WTC11 (cell line): ENCODE measurements at regions not wholly inside any gene's neighbourhood (a gene's known extent, or its start where the extent isn't known, plus 50 kb on each side); places are given as distances from the start of the nearest gene placed in this dataset.

Experiments
- AR ChIP-seq: fragments of 250-450 bp; sonication (Bioruptor Pico); IDR thresholded peaks from 2 replicates; pipeline ENCODE4 v1.9.0; 2021; ENCODE audit warnings: mild to moderate bottlenecking
- ATF6 ChIP-seq: sonication (generic); formaldehyde crosslinking; IDR thresholded peaks from 2 replicates; pipeline ENCODE4 v1.8.1; 2023; ENCODE audit warnings: mild to moderate bottlenecking, missing genetic modification reagents
- CREB1 ChIP-seq: sonication (generic); formaldehyde crosslinking; IDR thresholded peaks from 2 replicates; pipeline ENCODE4 v1.8.0; 2023; ENCODE audit warnings: mild to moderate bottlenecking, missing genetic modification reagents
- CREM ChIP-seq: sonication (generic); formaldehyde crosslinking; IDR thresholded peaks from 2 replicates; pipeline ENCODE4 v1.8.1; 2022; ENCODE audit warnings: mild to moderate bottlenecking, missing genetic modification reagents, moderate library complexity
- ETV6 ChIP-seq: sonication (generic); formaldehyde crosslinking; IDR thresholded peaks from 2 replicates; pipeline ENCODE4 v1.8.1; 2022; ENCODE audit warnings: mild to moderate bottlenecking, missing genetic modification reagents
- IRF1 ChIP-seq: sonication (generic); formaldehyde crosslinking; IDR thresholded peaks from 2 replicates; pipeline ENCODE4 v1.8.0; 2023; ENCODE audit warnings: missing genetic modification reagents
- MAX ChIP-seq: sonication (generic); formaldehyde crosslinking; IDR thresholded peaks from 2 replicates; pipeline ENCODE4 v1.8.0; 2022; ENCODE audit warnings: mild to moderate bottlenecking, missing genetic modification reagents
- NFATC4 ChIP-seq: fragments of 250-450 bp; sonication (Bioruptor Pico); IDR thresholded peaks from 2 replicates; pipeline ENCODE4 v1.9.0; 2021; ENCODE audit warnings: mild to moderate bottlenecking
- PRDM15 ChIP-seq: sonication (generic); formaldehyde crosslinking; IDR thresholded peaks from 2 replicates; pipeline ENCODE4 v1.8.0; 2022; ENCODE audit warnings: missing genetic modification reagents
- SP1 ChIP-seq: sonication (generic); formaldehyde crosslinking; conservative IDR thresholded peaks from 2 replicates; pipeline ENCODE4 v1.8.1; 2022; ENCODE audit warnings: missing genetic modification reagents
- TCF7 ChIP-seq: sonication (generic); formaldehyde crosslinking; IDR thresholded peaks from 2 replicates; pipeline ENCODE4 v1.8.0; 2022; ENCODE audit warnings: mild to moderate bottlenecking, low read depth, missing genetic modification reagents, moderate library complexity
- ZNF138 ChIP-seq: sonication (generic); formaldehyde crosslinking; conservative IDR thresholded peaks from 2 replicates; pipeline ENCODE4 v1.8.1; 2022; ENCODE audit warnings: mild to moderate bottlenecking, moderate library complexity, missing genetic modification reagents
- TF ChIP-seq, protein P1 (sequence below): fragments of 200-600 bp; IDR thresholded peaks from 2 replicates; pipeline ENCODE4 v1.8.0; 2022; ENCODE audit warnings: antibody characterized with exemption

DNA sequence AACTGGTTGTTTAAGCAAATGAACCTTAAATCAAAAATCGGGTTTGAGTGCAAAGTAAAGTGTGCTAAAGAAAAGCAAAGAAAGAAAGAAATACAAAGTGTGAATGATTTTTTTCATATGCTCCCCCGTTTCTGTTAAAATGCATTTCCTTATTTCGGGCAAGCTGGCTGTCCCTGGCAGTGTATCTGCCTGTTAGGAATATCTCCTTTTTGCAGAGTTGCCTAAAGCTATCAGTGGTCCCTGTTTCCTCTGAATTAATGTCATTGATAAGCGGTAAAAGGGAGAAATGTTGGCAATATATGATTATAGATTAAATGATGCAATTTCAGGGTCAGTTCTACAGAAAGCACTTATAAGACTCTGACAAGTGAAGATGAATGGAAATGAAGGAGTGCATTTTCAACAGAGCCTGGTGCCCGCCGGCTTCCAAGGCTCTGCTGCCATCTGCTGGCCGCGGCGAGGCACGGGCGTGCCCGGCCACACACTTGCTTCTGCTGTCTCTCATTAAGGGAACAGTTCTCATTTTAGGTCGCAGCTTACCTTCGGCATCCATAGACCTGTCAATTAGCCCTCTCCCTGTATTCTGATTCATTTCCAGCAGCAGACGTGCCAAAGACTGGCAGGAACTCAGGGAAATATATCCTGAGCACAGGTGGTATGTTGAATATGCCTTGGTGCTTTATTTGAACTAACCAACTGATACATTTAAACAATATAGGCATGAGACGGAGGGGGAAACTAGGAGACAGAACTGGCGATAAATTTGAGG lies 381.9 kb downstream of the C6orf118 start:
- TF ChIP-seq, protein P1, sequence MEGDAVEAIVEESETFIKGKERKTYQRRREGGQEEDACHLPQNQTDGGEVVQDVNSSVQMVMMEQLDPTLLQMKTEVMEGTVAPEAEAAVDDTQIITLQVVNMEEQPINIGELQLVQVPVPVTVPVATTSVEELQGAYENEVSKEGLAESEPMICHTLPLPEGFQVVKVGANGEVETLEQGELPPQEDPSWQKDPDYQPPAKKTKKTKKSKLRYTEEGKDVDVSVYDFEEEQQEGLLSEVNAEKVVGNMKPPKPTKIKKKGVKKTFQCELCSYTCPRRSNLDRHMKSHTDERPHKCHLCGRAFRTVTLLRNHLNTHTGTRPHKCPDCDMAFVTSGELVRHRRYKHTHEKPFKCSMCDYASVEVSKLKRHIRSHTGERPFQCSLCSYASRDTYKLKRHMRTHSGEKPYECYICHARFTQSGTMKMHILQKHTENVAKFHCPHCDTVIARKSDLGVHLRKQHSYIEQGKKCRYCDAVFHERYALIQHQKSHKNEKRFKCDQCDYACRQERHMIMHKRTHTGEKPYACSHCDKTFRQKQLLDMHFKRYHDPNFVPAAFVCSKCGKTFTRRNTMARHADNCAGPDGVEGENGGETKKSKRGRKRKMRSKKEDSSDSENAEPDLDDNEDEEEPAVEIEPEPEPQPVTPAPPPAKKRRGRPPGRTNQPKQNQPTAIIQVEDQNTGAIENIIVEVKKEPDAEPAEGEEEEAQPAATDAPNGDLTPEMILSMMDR, result peak; percentile 93
- no peak for TF ChIP-seq ZNF138 (CRISPR knock-in tag)
- TF ChIP-seq NFATC4 (CRISPR knock-in tag), result no peak
- TF ChIP-seq ATF6 (CRISPR knock-in tag), result no peak
- no peak for TF ChIP-seq SP1
- no peak for TF ChIP-seq MAX (CRISPR knock-in tag)
- TF ChIP-seq PRDM15 (CRISPR knock-in tag), result no peak
- TF ChIP-seq ETV6 (CRISPR knock-in tag), result no peak
- no peak for TF ChIP-seq AR
- no peak for TF ChIP-seq IRF1 (CRISPR knock-in tag)
- TF ChIP-seq TCF7 (CRISPR knock-in tag), result no peak
- TF ChIP-seq CREM, result no peak
- TF ChIP-seq CREB1 (CRISPR knock-in tag), result no peak
